GM10266 (cell line): ENCODE measurements at regions not wholly inside any gene's neighbourhood (a gene's known extent, or its start where the extent isn't known, plus 50 kb on each side); places are given as distances from the start of the nearest gene placed in this dataset.
"Not testable (repeated sequence)": the region's sequence is repeated elsewhere in the genome, so short reads cannot be mapped to it uniquely, and the experiment has no call there.

Source experiments
- DNase-seq: peaks from one replicate; pipeline ENCODE4 v3.0.0; 2012; ENCODE audit errors: extremely low spot score
- TF ChIP-seq, protein P1 (sequence below): IDR thresholded peaks from 2 replicates; pipeline ENCODE4 v1.5.1; 2012; ENCODE audit warnings: mild to moderate bottlenecking, low read depth; ENCODE audit not compliant: control insufficient read depth, insufficient read depth; ENCODE audit errors: missing control alignments

DNA sequence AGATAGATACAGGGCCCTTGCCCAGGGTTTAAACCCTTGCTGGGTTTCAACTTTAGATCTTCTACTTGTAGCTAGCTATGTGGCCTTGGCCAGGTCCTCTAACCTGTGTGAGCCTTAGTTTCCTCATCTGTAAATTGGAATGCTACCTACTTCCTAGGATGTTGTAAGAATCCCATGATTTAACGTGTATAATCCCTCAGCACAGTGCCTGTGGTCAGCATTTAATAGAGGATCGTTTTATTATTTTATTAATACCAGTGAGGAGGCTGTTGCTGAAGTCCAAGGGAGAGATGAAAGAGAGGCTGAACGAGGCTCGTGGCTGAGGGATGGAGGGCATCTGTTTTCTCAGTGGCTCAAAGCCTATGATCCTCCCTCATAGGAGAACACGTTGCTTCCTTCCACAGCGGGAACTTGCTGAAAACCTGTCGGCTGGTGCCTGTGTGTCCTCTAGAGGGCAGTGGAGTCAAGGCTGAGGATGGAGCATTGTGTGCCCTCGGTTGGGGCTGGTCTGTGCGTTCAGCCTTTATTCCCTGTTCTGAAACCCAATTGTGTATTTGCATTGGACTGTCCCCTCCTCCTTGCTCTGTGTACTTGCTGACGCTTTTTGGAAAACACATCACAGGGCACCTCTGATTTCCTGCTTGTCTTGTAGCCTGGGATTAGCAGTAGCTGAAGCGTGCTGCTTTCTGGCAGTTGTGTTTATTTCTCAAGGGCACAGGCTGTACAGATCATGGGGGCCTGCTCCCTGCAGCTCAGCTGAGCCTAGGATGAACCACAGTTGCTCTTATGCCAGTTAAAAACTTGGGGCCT lies 104.3 kb downstream of the PROP1 start:
- TF ChIP-seq, protein P1, sequence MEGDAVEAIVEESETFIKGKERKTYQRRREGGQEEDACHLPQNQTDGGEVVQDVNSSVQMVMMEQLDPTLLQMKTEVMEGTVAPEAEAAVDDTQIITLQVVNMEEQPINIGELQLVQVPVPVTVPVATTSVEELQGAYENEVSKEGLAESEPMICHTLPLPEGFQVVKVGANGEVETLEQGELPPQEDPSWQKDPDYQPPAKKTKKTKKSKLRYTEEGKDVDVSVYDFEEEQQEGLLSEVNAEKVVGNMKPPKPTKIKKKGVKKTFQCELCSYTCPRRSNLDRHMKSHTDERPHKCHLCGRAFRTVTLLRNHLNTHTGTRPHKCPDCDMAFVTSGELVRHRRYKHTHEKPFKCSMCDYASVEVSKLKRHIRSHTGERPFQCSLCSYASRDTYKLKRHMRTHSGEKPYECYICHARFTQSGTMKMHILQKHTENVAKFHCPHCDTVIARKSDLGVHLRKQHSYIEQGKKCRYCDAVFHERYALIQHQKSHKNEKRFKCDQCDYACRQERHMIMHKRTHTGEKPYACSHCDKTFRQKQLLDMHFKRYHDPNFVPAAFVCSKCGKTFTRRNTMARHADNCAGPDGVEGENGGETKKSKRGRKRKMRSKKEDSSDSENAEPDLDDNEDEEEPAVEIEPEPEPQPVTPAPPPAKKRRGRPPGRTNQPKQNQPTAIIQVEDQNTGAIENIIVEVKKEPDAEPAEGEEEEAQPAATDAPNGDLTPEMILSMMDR = peak; percentile 39
- not testable (repeated sequence) for DNase-seq

DNA sequence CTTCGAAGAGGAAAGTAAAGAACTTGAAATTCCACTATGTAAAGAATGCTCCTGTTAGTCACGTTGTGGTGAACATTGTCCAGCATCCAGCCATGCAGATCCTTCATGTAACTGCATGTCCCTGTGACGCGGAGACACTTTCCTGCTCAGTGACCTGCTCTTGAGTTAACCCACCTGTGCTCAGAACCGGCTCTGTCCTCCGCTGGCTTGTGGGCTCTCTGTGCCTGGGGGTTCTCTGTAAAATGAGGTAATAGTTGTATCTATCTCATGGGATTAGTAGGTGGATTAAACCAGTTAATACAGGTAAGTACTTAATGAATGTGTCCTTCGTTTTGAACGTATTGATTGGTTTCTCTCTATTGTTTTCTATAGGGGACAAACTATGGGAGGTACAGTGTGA lies 100.6 kb upstream of the FAM153A start:
- not testable (repeated sequence) for DNase-seq

DNA sequence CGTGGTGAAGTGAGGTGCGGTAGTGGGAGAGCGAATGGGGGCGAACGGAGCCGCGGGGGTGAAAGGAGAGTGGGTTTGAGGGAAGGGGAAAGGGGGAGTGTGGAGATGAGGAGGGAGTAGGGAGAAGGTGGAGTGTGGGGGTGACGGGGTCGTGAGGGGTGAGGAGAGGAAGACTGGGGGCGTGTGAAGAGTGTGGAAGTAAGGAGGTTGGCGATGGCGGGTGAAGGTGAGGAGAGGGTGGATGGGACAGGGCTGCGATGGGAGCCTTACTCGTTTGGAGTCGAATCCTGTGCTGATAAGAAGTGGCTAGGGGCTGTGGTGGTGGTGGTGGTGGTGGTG lies 93.2 kb upstream of the FAM153A start:
- DNase-seq = not testable (repeated sequence)

DNA sequence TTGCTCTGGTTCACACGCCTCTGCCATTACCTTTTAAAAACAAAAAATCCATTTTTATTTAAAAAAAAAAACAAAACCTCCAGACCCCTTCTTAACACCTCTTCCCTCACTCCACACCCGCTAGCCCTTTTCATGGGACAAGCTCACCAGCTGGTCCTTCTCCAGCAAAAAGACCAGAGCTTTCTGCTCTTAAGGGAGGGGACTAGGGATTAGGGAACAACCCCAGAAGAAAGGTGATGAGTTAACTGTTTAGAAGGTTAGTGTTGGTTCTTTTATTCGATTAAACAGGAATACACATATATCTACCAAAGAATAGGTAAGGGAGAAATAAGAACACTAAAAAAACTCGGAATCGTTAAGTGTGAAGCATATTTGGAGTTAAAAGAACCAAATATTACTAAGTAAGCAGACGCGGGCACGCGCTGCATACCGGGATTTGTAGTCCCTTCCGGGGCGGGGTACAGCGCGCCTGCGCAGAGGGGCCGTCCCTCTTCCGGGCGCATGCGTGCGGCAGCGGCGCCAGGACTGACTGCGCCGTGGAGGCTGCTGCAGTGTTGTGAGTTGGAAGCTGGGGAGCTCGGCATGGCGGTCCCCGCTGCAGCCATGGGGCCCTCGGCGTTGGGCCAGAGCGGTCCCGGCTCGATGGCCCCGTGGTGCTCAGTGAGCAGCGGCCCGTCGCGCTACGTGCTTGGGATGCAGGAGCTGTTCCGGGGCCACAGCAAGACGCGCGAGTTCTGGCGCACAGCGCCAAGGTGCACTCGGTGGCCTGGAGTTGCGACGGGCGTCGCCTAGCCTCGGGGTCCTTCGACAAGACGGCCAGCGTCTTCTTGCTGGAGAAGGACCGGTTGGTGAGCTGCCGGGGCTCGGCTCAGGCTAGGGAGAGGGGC lies 92.6 kb upstream of the FAM153A start:
- not testable (repeated sequence) for DNase-seq

DNA sequence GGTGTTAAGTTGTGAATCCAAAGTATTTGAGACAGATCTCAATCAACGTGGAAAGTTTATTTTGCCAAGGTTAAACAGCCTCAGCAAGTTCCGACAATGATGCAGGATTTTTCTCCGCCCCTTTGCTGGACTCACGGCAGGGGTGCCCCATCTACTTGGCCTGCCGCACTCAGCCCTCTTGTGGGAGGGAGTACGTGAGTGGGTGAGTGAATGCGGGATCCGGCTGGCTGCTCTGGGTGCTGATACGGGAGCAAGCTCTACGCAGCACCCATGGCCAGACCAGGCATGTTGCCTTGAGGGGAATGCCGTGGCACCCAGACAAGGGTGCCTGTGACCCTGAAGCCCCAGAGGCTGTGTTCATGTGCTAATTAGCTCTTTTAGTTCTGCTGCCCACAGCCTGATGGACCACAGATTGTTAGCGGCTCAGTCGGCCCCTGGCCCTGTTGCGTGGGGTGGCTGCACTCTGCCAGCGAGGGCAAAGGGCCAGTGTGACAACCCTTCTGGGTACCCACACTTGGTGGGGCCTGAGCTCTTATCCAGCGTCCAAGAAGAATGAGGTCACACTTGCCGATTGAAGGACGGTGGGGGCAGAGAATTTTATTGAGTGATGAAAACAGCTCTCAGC lies 81.2 kb upstream of the FAM153A start:
- DNase-seq = not testable (repeated sequence)

DNA sequence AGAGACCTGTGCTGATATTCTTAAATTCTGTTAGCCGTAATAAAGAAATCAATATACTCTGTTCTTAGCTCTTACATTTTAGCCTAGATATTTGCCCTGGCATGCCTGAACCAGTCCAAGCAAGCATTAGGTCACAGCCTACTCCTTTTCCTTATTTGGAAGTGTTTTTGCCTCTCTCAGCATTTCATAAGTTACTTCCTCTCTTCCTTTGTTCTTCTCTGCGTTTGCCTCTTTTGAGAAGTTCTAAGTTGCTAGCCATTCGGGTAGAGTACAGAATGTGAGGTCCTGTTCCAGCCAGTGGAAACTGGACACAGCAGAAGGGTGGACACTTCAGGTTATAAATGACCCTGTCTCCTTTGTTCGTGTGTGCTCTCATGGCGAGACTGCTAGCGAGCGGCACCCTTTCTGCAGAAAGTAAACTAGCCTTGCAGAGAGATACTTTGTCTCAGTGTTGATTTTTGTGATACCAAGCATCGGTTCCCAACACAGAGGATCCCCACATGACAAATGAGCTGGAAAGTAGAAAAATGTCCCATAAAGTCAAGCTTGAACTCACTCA lies 75.0 kb upstream of the FAM153A start:
- not testable (repeated sequence) for DNase-seq

DNA sequence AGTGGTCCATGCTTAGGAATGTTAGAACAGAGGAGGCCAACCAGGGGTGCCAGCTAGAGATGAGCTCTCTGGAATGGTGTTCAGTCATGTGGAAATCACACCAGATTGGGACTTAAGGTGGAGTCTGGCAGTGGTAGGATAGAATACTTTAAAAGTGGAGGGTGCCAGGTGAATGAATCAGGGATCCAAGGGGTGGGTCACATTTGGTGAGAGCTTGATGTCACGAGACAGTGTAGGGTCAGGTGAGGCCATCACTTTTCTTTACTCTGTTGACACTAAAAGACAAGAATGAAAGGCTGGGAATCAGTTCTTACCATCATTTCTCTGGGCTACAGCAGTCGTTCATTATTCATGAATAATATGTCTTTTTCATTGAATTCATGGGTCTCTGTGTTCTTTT lies 73.8 kb upstream of the FAM153A start:
- not testable (repeated sequence) for DNase-seq

DNA sequence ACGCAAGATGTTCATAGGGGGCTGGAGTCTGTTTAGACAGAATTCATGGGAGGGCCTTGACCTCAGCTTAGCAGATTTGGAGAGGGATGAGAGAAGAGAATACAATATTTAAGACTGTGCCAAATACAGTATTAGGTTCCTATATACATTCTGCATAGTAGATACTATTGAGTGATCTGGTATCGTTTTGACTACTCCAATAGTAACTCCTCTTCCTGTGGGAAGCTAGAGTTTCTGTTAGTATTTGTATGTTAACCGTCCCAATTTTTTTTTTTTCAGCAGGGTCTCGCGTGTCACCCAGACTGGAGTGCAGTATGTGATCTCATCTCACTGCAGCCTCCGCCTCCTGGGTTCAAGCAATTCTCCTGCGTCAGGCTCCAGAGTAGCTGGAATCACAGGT lies 65.2 kb upstream of the FAM153A start:
- not testable (repeated sequence) for DNase-seq

DNA sequence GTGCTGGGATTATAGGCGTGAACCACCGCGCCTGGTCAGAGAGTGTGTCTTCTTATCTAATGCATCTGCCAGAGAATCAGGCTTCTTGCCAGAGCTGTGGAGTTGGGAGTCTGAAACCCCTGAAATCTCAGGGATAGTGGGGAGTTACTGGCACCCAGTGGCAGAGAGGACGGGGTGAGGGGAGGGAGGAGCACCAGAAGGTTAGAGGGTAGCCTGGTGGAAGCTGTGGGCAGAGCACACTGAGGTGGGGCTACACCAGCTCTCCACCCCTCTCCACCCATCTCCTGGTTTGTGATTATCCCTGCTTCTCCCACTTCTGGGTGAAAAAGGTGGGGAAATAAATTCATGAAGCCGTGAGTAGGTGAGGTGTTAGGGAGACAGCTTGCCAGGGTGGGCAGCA lies 63.9 kb upstream of the FAM153A start:
- DNase-seq = not testable (repeated sequence)

DNA sequence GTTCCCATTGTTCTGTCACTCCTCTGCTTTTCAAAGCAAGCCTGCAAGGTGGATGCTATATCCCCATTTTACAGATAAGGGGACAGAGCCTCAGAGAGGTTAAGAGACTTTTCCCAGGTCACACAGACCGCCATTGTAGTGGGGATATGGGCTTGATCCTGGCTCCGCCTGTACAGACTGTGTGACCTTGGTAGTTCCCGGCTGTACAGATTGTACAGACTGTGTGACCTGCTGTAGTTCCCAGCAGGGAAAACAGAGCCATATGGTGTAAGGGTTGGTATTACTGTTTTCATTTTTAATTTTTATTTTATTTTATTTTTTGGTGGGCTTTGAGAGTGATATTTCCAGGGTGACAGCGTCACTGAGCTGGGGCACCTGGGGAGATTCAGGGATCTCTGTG lies 63.2 kb upstream of the FAM153A start:
- DNase-seq = not testable (repeated sequence)

DNA sequence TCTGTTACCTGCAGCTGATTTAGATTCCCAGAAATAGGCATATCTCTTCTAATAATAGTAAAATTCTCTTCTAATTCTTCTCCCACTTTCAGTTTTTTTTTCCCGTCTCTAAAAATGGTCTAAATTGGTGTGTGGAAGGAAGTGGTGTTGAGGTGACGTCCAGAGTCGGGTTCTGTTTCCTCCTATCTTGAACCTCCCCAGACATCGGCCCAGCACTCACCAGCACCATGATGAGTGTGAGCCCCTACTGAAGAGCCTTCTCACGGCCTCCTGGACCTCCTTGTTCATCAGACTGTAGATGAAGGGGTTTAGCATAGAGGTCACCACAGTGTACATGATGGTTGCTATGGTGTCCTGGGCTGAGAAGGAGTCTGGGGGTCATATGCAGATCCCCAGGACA lies 53.5 kb upstream of the FAM153A start:
- DNase-seq = not testable (repeated sequence)
